Left forelimb (tissue), 1 donor: ENCODE measurements at regions not wholly inside any gene's neighbourhood (a gene's known extent, or its start where the extent isn't known, plus 50 kb on each side); places are given as distances from the start of the nearest gene placed in this dataset.

Experiments used
- DNase-seq: peaks from one replicate; pipeline ENCODE4 v3.0.0-alpha.2; 2018; ENCODE audit warnings: low spot score

- DNase-seq = no peak
Measured at GRCh38 chr11:71201936-71202597, 50.3 kb downstream of the SHANK2 start.

GRCh38 chr11:71201231-71201630, 51.1 kb downstream of the SHANK2 start:
- DNase-seq = no peak

- no peak for DNase-seq
Measured at GRCh38 chr11:71200761-71201160, 51.6 kb downstream of the SHANK2 start.

- DNase-seq = no peak
Measured at GRCh38 chr11:71200172-71200716, 52.1 kb downstream of the SHANK2 start.

GRCh38 chr11:71199226-71199820, 53.1 kb downstream of the SHANK2 start:
- no peak for DNase-seq

GRCh38 chr11:71198823-71199165, 53.6 kb downstream of the SHANK2 start:
- no peak for DNase-seq

GRCh38 chr11:71198141-71198822, 54.1 kb downstream of the SHANK2 start:
- no peak for DNase-seq

- DNase-seq = no peak
Measured at GRCh38 chr11:71197096-71197495, 55.3 kb downstream of the SHANK2 start.

- DNase-seq = no peak
Measured at GRCh38 chr11:71194710-71195109, 57.7 kb downstream of the SHANK2 start.

- DNase-seq = no peak
Measured at GRCh38 chr11:71193431-71193830, 58.9 kb downstream of the SHANK2 start.

- no peak for DNase-seq
Measured at GRCh38 chr11:71192629-71193028, 59.7 kb downstream of the SHANK2 start.

- peak; percentile 42 for DNase-seq
Measured at GRCh38 chr11:71191201-71191600, 61.2 kb downstream of the SHANK2 start.

- peak; percentile 18 for DNase-seq
Measured at GRCh38 chr11:71190551-71190950, 61.8 kb downstream of the SHANK2 start.

- DNase-seq = peak; percentile 58
Measured at GRCh38 chr11:71189768-71190315, 62.5 kb downstream of the SHANK2 start.

- DNase-seq = peak; percentile 57
Measured at GRCh38 chr11:71188886-71189767, 63.2 kb downstream of the SHANK2 start.

GRCh38 chr11:71188073-71188472, 64.3 kb downstream of the SHANK2 start:
- peak; percentile 38 for DNase-seq

GRCh38 chr11:71186806-71187205, 65.6 kb downstream of the SHANK2 start:
- DNase-seq = peak; percentile 20

- DNase-seq = no peak
Measured at GRCh38 chr11:71185411-71185810, 67.0 kb downstream of the SHANK2 start.

- peak; percentile 57 for DNase-seq
Measured at GRCh38 chr11:71184421-71185210, 67.8 kb downstream of the SHANK2 start.

GRCh38 chr11:71183878-71184277, 68.5 kb downstream of the SHANK2 start:
- DNase-seq = no peak
